Nephron progenitor cell (in vitro differentiated cells): ENCODE measurements at regions not wholly inside any gene's neighbourhood (a gene's known extent, or its start where the extent isn't known, plus 50 kb on each side); places are given as distances from the start of the nearest gene placed in this dataset.
A peak's percentile ranks its signal among the peaks of the same experiment; 100 is the strongest.

ENCODE experiments used
- DNase-seq: peaks from one replicate; pipeline ENCODE4 v3.0.0; 2021
- H3K27ac Mint-ChIP-seq: 2 replicates; pipeline ENCODE4 v1.8.0; 2021; ENCODE audit warnings: mild to moderate bottlenecking, moderate library complexity, mixed read lengths
- H3K27me3 Mint-ChIP-seq: 2 replicates; pipeline ENCODE4 v1.8.0; 2021; ENCODE audit warnings: mild to moderate bottlenecking, low read depth, mixed read lengths; ENCODE audit not compliant: poor library complexity
- H3K36me3 Mint-ChIP-seq: 2 replicates; pipeline ENCODE4 v1.8.0; 2021; ENCODE audit warnings: low read depth, mixed read lengths
- H3K4me1 Mint-ChIP-seq: 2 replicates; pipeline ENCODE4 v1.8.0; 2021; ENCODE audit warnings: mixed read lengths
- H3K4me3 Mint-ChIP-seq: 2 replicates; pipeline ENCODE4 v1.8.0; 2021; ENCODE audit warnings: mild to moderate bottlenecking, moderate library complexity, mixed read lengths
- H3K9me3 Mint-ChIP-seq: 2 replicates; pipeline ENCODE4 v1.8.0; 2021; ENCODE audit warnings: mild to moderate bottlenecking, moderate library complexity, mixed read lengths
- TF ChIP-seq, protein P1 (sequence below): fragments of 200-600 bp; sonication (generic); IDR thresholded peaks from 2 replicates; pipeline ENCODE4 v1.5.0; 2021; ENCODE audit warnings: antibody characterized with exemption

DNA sequence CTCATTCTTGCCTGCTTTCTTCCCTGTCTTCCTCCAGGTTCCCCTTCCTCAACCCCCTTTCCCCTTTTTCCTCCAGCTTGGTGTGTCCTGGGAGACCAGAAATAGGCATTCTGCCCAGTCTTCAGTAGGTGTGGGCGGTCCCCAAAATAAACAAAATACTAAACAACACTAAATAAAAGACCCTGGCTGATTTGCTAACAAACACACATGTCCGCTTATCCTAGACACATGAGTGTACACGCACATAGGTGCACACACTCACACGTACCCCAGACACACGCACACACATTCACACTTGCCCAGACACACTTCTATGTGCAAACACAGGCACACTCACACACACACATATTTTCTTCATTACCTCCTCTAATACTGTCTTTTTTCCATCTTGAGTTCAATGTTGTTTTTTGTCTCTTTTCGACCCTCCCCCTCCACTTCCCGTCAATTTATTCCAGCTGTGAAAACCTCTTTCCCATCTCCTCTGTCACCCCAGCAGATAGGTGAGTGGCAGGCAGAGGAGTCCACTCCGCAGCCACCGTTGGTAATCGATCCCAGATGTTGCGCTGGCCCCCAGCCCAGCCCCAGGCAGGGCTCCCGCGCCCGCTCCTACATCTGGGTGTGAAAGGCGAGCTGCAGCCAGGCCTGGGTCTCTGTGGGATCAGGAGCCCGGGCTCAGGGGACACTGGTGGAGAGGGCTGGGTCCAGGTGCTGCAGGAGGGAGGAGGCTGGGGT, 56.9 kb upstream of the FOXP4 start:
- Mint-ChIP-seq H3K9me3 (no peaks in the 10 kb centered on the region), H3K27ac (peak overlapping the region; percentile 89), H3K36me3 (no peaks in the 10 kb centered on the region), H3K4me3 (peak overlapping the region; percentile 24), H3K4me1 (peaks cover 92% of the 10 kb centered on the region), H3K27me3 (peaks cover 58% of the 10 kb centered on the region)
- TF ChIP-seq, protein P1, sequence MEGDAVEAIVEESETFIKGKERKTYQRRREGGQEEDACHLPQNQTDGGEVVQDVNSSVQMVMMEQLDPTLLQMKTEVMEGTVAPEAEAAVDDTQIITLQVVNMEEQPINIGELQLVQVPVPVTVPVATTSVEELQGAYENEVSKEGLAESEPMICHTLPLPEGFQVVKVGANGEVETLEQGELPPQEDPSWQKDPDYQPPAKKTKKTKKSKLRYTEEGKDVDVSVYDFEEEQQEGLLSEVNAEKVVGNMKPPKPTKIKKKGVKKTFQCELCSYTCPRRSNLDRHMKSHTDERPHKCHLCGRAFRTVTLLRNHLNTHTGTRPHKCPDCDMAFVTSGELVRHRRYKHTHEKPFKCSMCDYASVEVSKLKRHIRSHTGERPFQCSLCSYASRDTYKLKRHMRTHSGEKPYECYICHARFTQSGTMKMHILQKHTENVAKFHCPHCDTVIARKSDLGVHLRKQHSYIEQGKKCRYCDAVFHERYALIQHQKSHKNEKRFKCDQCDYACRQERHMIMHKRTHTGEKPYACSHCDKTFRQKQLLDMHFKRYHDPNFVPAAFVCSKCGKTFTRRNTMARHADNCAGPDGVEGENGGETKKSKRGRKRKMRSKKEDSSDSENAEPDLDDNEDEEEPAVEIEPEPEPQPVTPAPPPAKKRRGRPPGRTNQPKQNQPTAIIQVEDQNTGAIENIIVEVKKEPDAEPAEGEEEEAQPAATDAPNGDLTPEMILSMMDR, result no peak
- peak; percentile 69 for DNase-seq

DNA sequence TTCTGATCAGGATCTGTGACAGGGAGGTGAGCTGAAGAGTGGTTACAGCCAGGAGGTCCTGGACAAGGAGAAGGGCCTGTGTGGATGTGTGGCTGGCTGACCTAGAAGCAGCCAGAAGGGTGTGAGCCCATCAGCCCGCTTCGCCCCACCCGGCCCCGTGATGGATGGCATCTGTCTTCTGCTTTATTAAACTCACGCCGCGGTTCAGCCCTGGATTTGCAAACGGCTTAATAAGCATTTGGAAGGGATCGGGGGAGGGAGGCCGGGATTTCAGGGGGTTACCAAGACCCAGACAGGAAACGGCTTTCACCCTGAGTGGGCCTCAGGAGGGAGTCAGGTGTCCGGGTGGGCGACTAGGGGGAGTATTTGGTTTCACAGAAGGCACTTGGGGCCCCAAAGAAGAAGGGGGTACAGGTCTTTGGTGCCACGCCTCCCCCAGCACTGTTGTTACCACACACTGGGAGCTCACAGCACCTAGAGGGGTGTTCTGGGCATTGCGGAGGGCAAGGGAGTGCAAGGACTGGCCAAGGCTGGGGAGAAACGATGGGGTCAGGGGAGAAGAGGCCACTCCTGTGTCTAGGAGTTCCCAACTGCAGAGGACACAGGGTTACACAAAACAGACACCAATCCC, 53.8 kb upstream of the FOXP4 start:
- peak; percentile 65 for DNase-seq
- Mint-ChIP-seq H3K4me3 (peak overlapping the region; percentile 72), H3K4me1 (peaks cover 83% of the 10 kb centered on the region), H3K9me3 (no peaks in the 10 kb centered on the region), H3K27me3 (peaks cover 59% of the 10 kb centered on the region), H3K27ac (peak overlapping the region; percentile 76), H3K36me3 (no peaks in the 10 kb centered on the region)
- TF ChIP-seq, protein P1, result no peak

- TF ChIP-seq, protein P1, result no peak
- H3K9me3 Mint-ChIP-seq, result no peaks in the 10 kb centered on the region
- peaks cover 73% of the 10 kb centered on the region for H3K4me1 Mint-ChIP-seq
- no peaks in the 10 kb centered on the region for H3K36me3 Mint-ChIP-seq
- no peak for DNase-seq
- H3K27ac Mint-ChIP-seq, result no peak overlapping the region
- H3K27me3 Mint-ChIP-seq, result peaks cover 70% of the 10 kb centered on the region
- peak overlapping the region; percentile 43 for H3K4me3 Mint-ChIP-seq
Observed at GRCh38 chr6:41494212-41495110, 51.7 kb upstream of the FOXP4 start.
